Colonic mucosa (tissue), 4 donors: ENCODE measurements at regions not wholly inside any gene's neighbourhood (a gene's known extent, or its start where the extent isn't known, plus 50 kb on each side); places are given as distances from the start of the nearest gene placed in this dataset.

Experiments used
- DNase-seq: peaks from one replicate; pipeline ENCODE4 v3.0.0-alpha.2; 2020
- H3K27ac ChIP-seq: fragments of 200-600 bp; one replicate; pipeline ENCODE4 v1.8.0; 2021
- H3K27me3 ChIP-seq: fragments of 200-600 bp; one replicate; pipeline ENCODE4 v1.8.0; 2021
- H3K36me3 ChIP-seq: fragments of 200-600 bp; one replicate; pipeline ENCODE4 v1.8.0; 2021
- H3K4me1 ChIP-seq: fragments of 200-600 bp; one replicate; pipeline ENCODE4 v1.8.0; 2021; ENCODE audit warnings: mild to moderate bottlenecking
- H3K4me3 ChIP-seq: fragments of 200-600 bp; one replicate; pipeline ENCODE4 v1.8.0; 2021
- H3K9ac ChIP-seq, 2 donors: one replicate each; pipeline ENCODE4 v1.7.0; 2013; ENCODE audit warnings: control low read depth in 2 of 2, low read depth in 2 of 2, low read length in 2 of 2
- H3K9me3 ChIP-seq: fragments of 200-600 bp; one replicate; pipeline ENCODE4 v1.8.0; 2021
- CTCF ChIP-seq: fragments of 200-600 bp; IDR thresholded peaks from one replicate; pipeline ENCODE4 v1.8.0; 2022; ENCODE audit warnings: antibody characterized with exemption, mild to moderate bottlenecking
- intact Hi-C: fragments of 100-400 bp; cut with DNase I; formaldehyde crosslinking; loops from one replicate; pipeline ENCODE4 v1.14.1; 2022
- donor health status: healthy.
- donor health status: DM: no; HTN: no; CAD: no.
- donor health status: DM: no; HTN: no; CAD: no.

- no peak for DNase-seq
- Histone ChIP-seq H3K27ac (no peak overlapping the region), H3K27me3 (no peaks in the 10 kb centered on the region), H3K4me1 (no peaks in the 10 kb centered on the region), H3K4me3 (no peak overlapping the region), H3K36me3 (no peaks in the 10 kb centered on the region), H3K9ac (no peak overlapping the region), H3K9me3 (no peaks in the 10 kb centered on the region)
- intact Hi-C loops, result no loop called here
- TF ChIP-seq CTCF, result no peak
Observed at GRCh38 chr1:30641572-30642353, 81.6 kb downstream of the MATN1 start.

GRCh38 chr1:30639881-30640452 lies 83.4 kb downstream of the MATN1 start:
- Histone ChIP-seq H3K27me3 (no peaks in the 10 kb centered on the region), H3K27ac (no peak overlapping the region), H3K36me3 (no peaks in the 10 kb centered on the region), H3K9me3 (no peaks in the 10 kb centered on the region), H3K9ac (no peak overlapping the region), H3K4me3 (no peak overlapping the region), H3K4me1 (no peaks in the 10 kb centered on the region)
- no peak for TF ChIP-seq CTCF
- no peak for DNase-seq
- intact Hi-C loops, result no loop called here

GRCh38 chr1:30638811-30639210 lies 84.6 kb downstream of the MATN1 start:
- no peak for DNase-seq
- no peak overlapping the region for H3K27ac ChIP-seq
- H3K9me3 ChIP-seq, result no peaks in the 10 kb centered on the region
- H3K4me3 ChIP-seq, result no peak overlapping the region
- no peaks in the 10 kb centered on the region for H3K4me1 ChIP-seq
- H3K9ac ChIP-seq, result no peak overlapping the region
- H3K27me3 ChIP-seq, result no peaks in the 10 kb centered on the region
- intact Hi-C loops, result no loop called here
- TF ChIP-seq CTCF, result no peak
- H3K36me3 ChIP-seq, result no peaks in the 10 kb centered on the region

- Histone ChIP-seq H3K4me3 (no peak overlapping the region), H3K4me1 (no peaks in the 10 kb centered on the region), H3K9me3 (no peaks in the 10 kb centered on the region), H3K36me3 (no peaks in the 10 kb centered on the region), H3K9ac (no peak overlapping the region), H3K27ac (no peak overlapping the region), H3K27me3 (no peaks in the 10 kb centered on the region)
- TF ChIP-seq CTCF, result no peak
- no peak for DNase-seq
- intact Hi-C loops, result no loop called here
Observed at GRCh38 chr1:30638086-30638485, 85.3 kb downstream of the MATN1 start.

- H3K27ac ChIP-seq, result no peak overlapping the region
- no peak for DNase-seq
- intact Hi-C loops, result no loop called here
- H3K27me3 ChIP-seq, result no peaks in the 10 kb centered on the region
- no peaks in the 10 kb centered on the region for H3K9me3 ChIP-seq
- TF ChIP-seq CTCF, result no peak
- no peak overlapping the region for H3K9ac ChIP-seq
- H3K4me3 ChIP-seq, result no peak overlapping the region
- H3K36me3 ChIP-seq, result no peaks in the 10 kb centered on the region
- no peaks in the 10 kb centered on the region for H3K4me1 ChIP-seq
Observed at GRCh38 chr1:30637183-30637980, 86.0 kb downstream of the MATN1 start.
